Fibroblast of lung (primary cell): ENCODE measurements at regions not wholly inside any gene's neighbourhood (a gene's known extent, or its start where the extent isn't known, plus 50 kb on each side); places are given as distances from the start of the nearest gene placed in this dataset.

ENCODE experiments used
- DNase-seq, 2 donors: peaks; one replicate each; pipeline versions ENCODE4 v3.0.0 to v3.0.0-alpha.2; 2010; ENCODE audit warnings: low read depth in 2 of 2
- H2AFZ ChIP-seq: 2 replicates; pipeline ENCODE4 v1.5.1; 2012; ENCODE audit warnings: low read length, control low read depth, inconsistent platforms
- H3K27ac ChIP-seq: 2 replicates; pipeline ENCODE4 v1.5.1; 2011; ENCODE audit warnings: low read length, control low read depth; ENCODE audit not compliant: insufficient read depth
- H3K27me3 ChIP-seq: 2 replicates; pipeline ENCODE4 v1.5.1; 2011; ENCODE audit warnings: mild to moderate bottlenecking, low read length; ENCODE audit not compliant: control insufficient read depth, insufficient read depth
- H3K36me3 ChIP-seq: 2 replicates; pipeline ENCODE4 v1.5.1; 2011; ENCODE audit warnings: low read length; ENCODE audit not compliant: control insufficient read depth, insufficient read depth
- H3K4me1 ChIP-seq: 2 replicates; pipeline ENCODE4 v1.5.1; 2011; ENCODE audit warnings: low read length; ENCODE audit not compliant: control insufficient read depth, insufficient read depth; ENCODE audit errors: extremely low read depth
- H3K4me2 ChIP-seq: 2 replicates; pipeline ENCODE4 v1.5.1; 2011; ENCODE audit warnings: low read length, control low read depth; ENCODE audit not compliant: insufficient read depth; ENCODE audit errors: extremely low read depth
- H3K4me3 ChIP-seq, 4 experiments: fragments of 200-600 bp in 1 of 4; sonication (generic) in 1 of 4; replicated peaks in 1 of 4; 2 replicates each; pipeline ENCODE4 v1.5.1; 2011 to 2016; ENCODE audit warnings: low read length in 4 of 4, low read depth in 3 of 4, mild to moderate bottlenecking in 3 of 4, control low read depth in 2 of 4, inconsistent platforms in 1 of 4, mixed read lengths in 1 of 4; ENCODE audit not compliant: insufficient read depth in 1 of 4; ENCODE audit errors: control extremely low read depth in 1 of 4
- H3K79me2 ChIP-seq: 2 replicates; pipeline ENCODE4 v1.5.1; 2012; ENCODE audit warnings: mild to moderate bottlenecking, low read length, inconsistent platforms; ENCODE audit not compliant: control insufficient read depth, insufficient read depth
- H3K9ac ChIP-seq: 2 replicates; pipeline ENCODE4 v1.5.1; 2011; ENCODE audit warnings: mild to moderate bottlenecking, low read length, control low read depth; ENCODE audit not compliant: insufficient read depth
- H3K9me3 ChIP-seq: 2 replicates; pipeline ENCODE4 v1.5.1; 2012; ENCODE audit warnings: low read depth, low read length; ENCODE audit not compliant: control insufficient read depth, insufficient read depth
- H4K20me1 ChIP-seq: 2 replicates; pipeline ENCODE4 v1.5.1; 2011; ENCODE audit warnings: low read length; ENCODE audit not compliant: control insufficient read depth, insufficient read depth; ENCODE audit errors: extremely low read depth
- EZH2 ChIP-seq: IDR thresholded peaks from 2 replicates; pipeline ENCODE4 v1.5.1; 2012; ENCODE audit warnings: low read length, control low read depth, mild to moderate bottlenecking; ENCODE audit errors: missing control alignments
- TF ChIP-seq, protein P1 (sequence below), 2 donors: IDR thresholded peaks in 1 of 2; conservative IDR thresholded peaks in 1 of 2; 1 replicate in 1 of 2; 2 replicates in 1 of 2; pipeline ENCODE4 v1.5.1; 2011 to 2012; ENCODE audit warnings: low read length in 2 of 2, control low read depth in 1 of 2, inconsistent platforms in 1 of 2, low read depth in 1 of 2, mild to moderate bottlenecking in 1 of 2

DNA sequence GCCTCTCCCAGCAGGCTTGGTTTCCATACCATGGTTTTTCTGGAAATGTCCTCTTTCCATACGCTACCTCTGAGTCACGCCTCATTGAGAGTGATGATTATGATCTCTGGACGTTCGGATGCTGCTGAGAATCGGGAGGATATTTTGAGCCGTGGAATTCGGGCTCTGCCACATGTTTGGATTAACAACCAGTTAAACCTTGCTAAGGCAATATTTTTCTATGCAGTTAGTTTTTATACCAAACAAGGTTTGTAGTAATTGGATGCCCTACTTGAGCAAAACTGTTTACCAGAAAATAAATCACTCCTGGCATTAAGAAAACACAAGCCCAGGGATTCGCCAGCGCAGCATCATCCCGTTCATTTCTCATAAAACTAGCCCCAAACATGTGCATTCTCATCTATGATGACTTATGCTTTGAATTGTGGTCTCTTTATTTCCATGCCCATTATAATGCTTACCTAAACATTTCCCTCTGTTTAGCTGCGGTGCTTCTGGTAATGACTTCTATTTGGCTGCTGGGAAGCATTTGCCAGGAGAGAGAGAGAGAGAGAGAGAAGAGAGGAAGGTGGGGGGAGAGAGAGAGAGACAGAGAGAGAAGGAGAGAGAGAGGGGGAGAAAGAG lies 198.9 kb downstream of the CLIC5 start:
- H3K9me3 ChIP-seq, result no peaks in the 10 kb centered on the region
- H3K4me3 ChIP-seq, result no peak overlapping the region
- H3K27ac ChIP-seq, result no peak overlapping the region
- no peaks in the 10 kb centered on the region for H3K27me3 ChIP-seq
- TF ChIP-seq, protein P1, sequence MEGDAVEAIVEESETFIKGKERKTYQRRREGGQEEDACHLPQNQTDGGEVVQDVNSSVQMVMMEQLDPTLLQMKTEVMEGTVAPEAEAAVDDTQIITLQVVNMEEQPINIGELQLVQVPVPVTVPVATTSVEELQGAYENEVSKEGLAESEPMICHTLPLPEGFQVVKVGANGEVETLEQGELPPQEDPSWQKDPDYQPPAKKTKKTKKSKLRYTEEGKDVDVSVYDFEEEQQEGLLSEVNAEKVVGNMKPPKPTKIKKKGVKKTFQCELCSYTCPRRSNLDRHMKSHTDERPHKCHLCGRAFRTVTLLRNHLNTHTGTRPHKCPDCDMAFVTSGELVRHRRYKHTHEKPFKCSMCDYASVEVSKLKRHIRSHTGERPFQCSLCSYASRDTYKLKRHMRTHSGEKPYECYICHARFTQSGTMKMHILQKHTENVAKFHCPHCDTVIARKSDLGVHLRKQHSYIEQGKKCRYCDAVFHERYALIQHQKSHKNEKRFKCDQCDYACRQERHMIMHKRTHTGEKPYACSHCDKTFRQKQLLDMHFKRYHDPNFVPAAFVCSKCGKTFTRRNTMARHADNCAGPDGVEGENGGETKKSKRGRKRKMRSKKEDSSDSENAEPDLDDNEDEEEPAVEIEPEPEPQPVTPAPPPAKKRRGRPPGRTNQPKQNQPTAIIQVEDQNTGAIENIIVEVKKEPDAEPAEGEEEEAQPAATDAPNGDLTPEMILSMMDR (conservative IDR thresholded peaks at IDR 0.05 in 1 of 2, IDR thresholded peaks at IDR 0.05 in 1 of 2; ENCODE audit: low read depth in 1 of 2, low read length in 2 of 2), result no peak
- TF ChIP-seq EZH2, result no peak
- H3K9ac ChIP-seq, result no peak overlapping the region
- H3K36me3 ChIP-seq, result no peaks in the 10 kb centered on the region
- DNase-seq, result peak in 1 of 2 donors; percentile 51
- H4K20me1 ChIP-seq, result no peaks in the 10 kb centered on the region
- H3K4me2 ChIP-seq, result no peak overlapping the region
- no peaks in the 10 kb centered on the region for H3K79me2 ChIP-seq
- H2AFZ ChIP-seq, result no peak overlapping the region
- no peaks in the 10 kb centered on the region for H3K4me1 ChIP-seq

DNA sequence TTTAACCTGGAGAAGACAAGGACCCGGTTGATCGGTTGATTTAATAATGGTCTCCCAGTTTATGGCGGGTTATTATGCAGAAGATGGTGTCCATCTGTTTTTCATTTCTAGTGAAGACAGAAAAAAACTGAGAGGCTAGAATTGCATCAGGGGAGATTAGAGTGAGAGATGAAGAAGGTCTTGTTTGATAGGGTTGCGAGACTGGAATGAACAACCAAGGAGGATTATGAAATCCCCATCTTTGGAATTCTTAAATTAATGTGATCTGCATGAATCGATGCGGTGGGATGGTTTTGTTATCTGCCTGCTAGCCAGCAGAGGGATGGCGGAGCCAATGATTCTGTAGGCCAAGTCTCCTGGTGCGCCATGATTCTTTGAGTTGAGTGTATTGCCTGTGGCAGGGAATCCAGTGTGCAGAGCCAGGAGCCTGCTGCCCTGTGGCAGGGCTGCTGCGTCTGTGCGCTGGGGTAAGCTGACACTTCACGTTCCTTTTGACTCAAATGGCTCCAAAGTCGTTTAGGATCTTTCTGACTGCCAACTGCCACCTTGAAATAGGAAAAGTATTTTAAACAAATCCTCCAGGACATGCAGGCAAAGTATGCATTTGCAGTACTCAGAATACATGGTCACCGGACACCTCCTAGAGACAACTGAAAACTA lies 200.1 kb downstream of the CLIC5 start:
- H3K27ac ChIP-seq, result no peak overlapping the region
- H3K4me1 ChIP-seq, result no peaks in the 10 kb centered on the region
- no peaks in the 10 kb centered on the region for H3K9me3 ChIP-seq
- H4K20me1 ChIP-seq, result no peaks in the 10 kb centered on the region
- H3K27me3 ChIP-seq, result no peaks in the 10 kb centered on the region
- no peak overlapping the region for H2AFZ ChIP-seq
- TF ChIP-seq, protein P1 (conservative IDR thresholded peaks at IDR 0.05 in 1 of 2, IDR thresholded peaks at IDR 0.05 in 1 of 2; ENCODE audit: low read depth in 1 of 2, low read length in 2 of 2), result no peak
- TF ChIP-seq EZH2, result no peak
- no peak overlapping the region for H3K4me2 ChIP-seq
- H3K4me3 ChIP-seq, result no peak overlapping the region
- H3K79me2 ChIP-seq, result no peaks in the 10 kb centered on the region
- H3K9ac ChIP-seq, result no peak overlapping the region
- no peaks in the 10 kb centered on the region for H3K36me3 ChIP-seq
- no peak for DNase-seq

DNA sequence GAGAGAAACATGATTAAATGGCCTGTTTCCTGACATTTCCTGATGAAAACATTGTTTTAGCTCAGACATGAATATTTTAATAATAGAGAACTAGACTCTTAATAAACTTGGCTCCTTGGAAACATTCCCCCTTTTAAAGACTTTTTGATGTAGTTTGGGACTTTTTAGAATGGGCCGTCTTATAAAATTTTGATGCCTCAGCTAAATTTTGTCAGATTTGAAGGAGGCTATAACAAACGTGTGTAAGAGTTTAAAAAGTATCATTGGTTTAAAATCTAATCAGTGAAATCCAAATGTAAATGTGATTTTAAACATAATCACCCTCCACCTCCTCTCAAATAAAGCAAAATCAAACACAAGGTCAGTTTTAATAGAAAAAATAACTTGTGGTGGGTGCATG lies 200.9 kb downstream of the CLIC5 start:
- H4K20me1 ChIP-seq, result no peaks in the 10 kb centered on the region
- H3K9ac ChIP-seq, result no peak overlapping the region
- H3K79me2 ChIP-seq, result no peaks in the 10 kb centered on the region
- no peak for DNase-seq
- no peaks in the 10 kb centered on the region for H3K36me3 ChIP-seq
- H3K9me3 ChIP-seq, result no peaks in the 10 kb centered on the region
- TF ChIP-seq EZH2, result no peak
- TF ChIP-seq, protein P1 (conservative IDR thresholded peaks at IDR 0.05 in 1 of 2, IDR thresholded peaks at IDR 0.05 in 1 of 2; ENCODE audit: low read depth in 1 of 2, low read length in 2 of 2), result no peak
- no peaks in the 10 kb centered on the region for H3K4me1 ChIP-seq
- H3K4me2 ChIP-seq, result no peak overlapping the region
- no peaks in the 10 kb centered on the region for H3K27me3 ChIP-seq
- no peak overlapping the region for H3K4me3 ChIP-seq
- no peak overlapping the region for H2AFZ ChIP-seq
- no peak overlapping the region for H3K27ac ChIP-seq
